ENCODE measurements at regions not wholly inside any gene's neighbourhood (a gene's known extent, or its start where the extent isn't known, plus 50 kb on each side); places are given as distances from the start of the nearest gene placed in this dataset.

DNA sequence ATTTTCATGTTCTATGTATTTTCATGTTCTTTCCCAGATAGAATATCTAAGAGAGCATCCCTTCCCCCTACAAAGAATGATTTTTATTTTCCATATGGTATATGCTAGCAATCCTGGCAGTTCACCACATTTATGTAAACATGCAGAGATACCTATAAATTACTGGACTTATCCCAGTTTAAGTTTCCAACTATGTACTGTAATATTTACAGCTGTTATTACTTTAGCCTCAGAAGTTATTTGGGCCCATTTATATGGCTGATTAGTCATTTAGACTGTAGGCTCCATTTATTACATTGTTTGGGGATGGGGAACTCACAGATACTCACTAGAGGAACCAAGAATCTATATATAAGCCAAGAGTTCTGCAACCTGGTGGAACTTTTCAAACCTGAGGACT lies 84.8 kb upstream of the WARS2 start:
- Histone ChIP-seq H2AK5ac (ENCODE audit: low read length, severe bottlenecking) (no peak overlapping the region), H3K4me2 (ENCODE audit: low read length, poor library complexity, severe bottlenecking) (no peak overlapping the region), H3K79me1 (replicated peaks; ENCODE audit: low read length, poor library complexity, severe bottlenecking) (no peaks in the 10 kb centered on the region), H2AFZ (ENCODE audit: low read depth, low read length) (no peak overlapping the region), H3K4me3 (ENCODE audit: insufficient read depth in 1 of 2, low read depth in 1 of 2, low read length in 2 of 2) (no peak overlapping the region), H3K14ac (ENCODE audit: low read length in 2 of 2) (no peak overlapping the region), H3K4me1 (ENCODE audit: control insufficient read depth, insufficient read depth, low read depth, low read length) (no peaks in the 10 kb centered on the region), H3K18ac (ENCODE audit: low read depth in 1 of 2, low read length in 2 of 2) (no peak overlapping the region), H4K8ac (ENCODE audit: low read length) (no peak overlapping the region), H2BK15ac (ENCODE audit: low read depth, poor library complexity, severe bottlenecking) (no peak overlapping the region), H2BK12ac (ENCODE audit: low read length in 2 of 2) (no peak overlapping the region), H3K27ac (ENCODE audit: low read length, poor library complexity, severe bottlenecking) (no peak overlapping the region), H3K4ac (ENCODE audit: low read depth in 1 of 2, low read length in 2 of 2) (no peak overlapping the region), H2BK120ac (ENCODE audit: low read depth, low read length) (no peak overlapping the region), H4K91ac (ENCODE audit: low read length) (no peak overlapping the region), H3K23ac (ENCODE audit: low read length in 2 of 2) (no peak overlapping the region), H3K9me3 (ENCODE audit: control insufficient read depth, low read length) (no peaks in the 10 kb centered on the region), H3K27me3 (ENCODE audit: control insufficient read depth in 1 of 2, insufficient read depth in 1 of 2, low read length in 2 of 2) (no peaks in the 10 kb centered on the region), H2BK5ac (ENCODE audit: low read depth, low read length, poor library complexity, severe bottlenecking) (no peak overlapping the region), H3K36me3 (ENCODE audit: control insufficient read depth in 1 of 2, insufficient read depth in 2 of 2, low read depth in 1 of 2, low read length in 2 of 2) (no peaks in the 10 kb centered on the region), H3K9ac (ENCODE audit: low read length) (no peak overlapping the region)
- no peak for DNase-seq

DNA sequence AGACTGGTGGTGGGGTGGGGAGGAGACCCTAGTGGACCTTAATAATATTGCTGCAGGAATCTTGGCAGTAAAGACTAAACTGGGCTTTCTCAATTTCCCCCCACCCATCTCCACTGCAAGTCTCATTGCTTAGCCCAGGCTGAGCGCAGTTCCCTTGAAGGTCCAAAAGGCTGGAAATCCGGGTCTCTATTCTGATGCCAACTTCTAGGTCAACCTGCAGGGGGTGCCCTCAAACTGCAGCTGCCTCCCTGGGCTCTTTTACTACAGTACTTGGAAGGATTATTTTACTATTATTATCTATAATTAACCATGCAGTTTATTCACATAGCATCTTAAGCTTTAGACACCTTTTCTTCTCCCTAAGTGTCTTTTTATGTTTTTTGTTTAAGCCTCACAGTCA lies 85.4 kb upstream of the WARS2 start:
- no peak overlapping the region for H3K4me2 ChIP-seq (ENCODE audit: low read length, poor library complexity, severe bottlenecking)
- H3K79me1 ChIP-seq (replicated peaks; ENCODE audit: low read length, poor library complexity, severe bottlenecking) = no peaks in the 10 kb centered on the region
- no peak overlapping the region for H3K23ac ChIP-seq (ENCODE audit: low read length in 2 of 2)
- H2BK5ac ChIP-seq (ENCODE audit: low read depth, low read length, poor library complexity, severe bottlenecking) = no peak overlapping the region
- no peak overlapping the region for H2AK5ac ChIP-seq (ENCODE audit: low read length, severe bottlenecking)
- no peak overlapping the region for H2BK120ac ChIP-seq (ENCODE audit: low read depth, low read length)
- H3K4me3 ChIP-seq (ENCODE audit: insufficient read depth in 1 of 2, low read depth in 1 of 2, low read length in 2 of 2) = no peak overlapping the region
- no peak overlapping the region for H3K4ac ChIP-seq (ENCODE audit: low read depth in 1 of 2, low read length in 2 of 2)
- H2BK15ac ChIP-seq (ENCODE audit: low read depth, poor library complexity, severe bottlenecking) = no peak overlapping the region
- H3K36me3 ChIP-seq (ENCODE audit: control insufficient read depth in 1 of 2, insufficient read depth in 2 of 2, low read depth in 1 of 2, low read length in 2 of 2) = no peaks in the 10 kb centered on the region
- no peak overlapping the region for H4K8ac ChIP-seq (ENCODE audit: low read length)
- no peak for DNase-seq
- no peak overlapping the region for H3K14ac ChIP-seq (ENCODE audit: low read length in 2 of 2)
- H3K18ac ChIP-seq (ENCODE audit: low read depth in 1 of 2, low read length in 2 of 2) = no peak overlapping the region
- H2BK12ac ChIP-seq (ENCODE audit: low read length in 2 of 2) = no peak overlapping the region
- H2AFZ ChIP-seq (ENCODE audit: low read depth, low read length) = no peak overlapping the region
- 88% methylated on average over 2 of the region's 2 CpGs for WGBS
- H3K27ac ChIP-seq (ENCODE audit: low read length, poor library complexity, severe bottlenecking) = no peak overlapping the region
- no peaks in the 10 kb centered on the region for H3K4me1 ChIP-seq (ENCODE audit: control insufficient read depth, insufficient read depth, low read depth, low read length)
- H3K27me3 ChIP-seq (ENCODE audit: control insufficient read depth in 1 of 2, insufficient read depth in 1 of 2, low read length in 2 of 2) = no peaks in the 10 kb centered on the region
- H3K9me3 ChIP-seq (ENCODE audit: control insufficient read depth, low read length) = no peaks in the 10 kb centered on the region
- no peak overlapping the region for H3K9ac ChIP-seq (ENCODE audit: low read length)
- H4K91ac ChIP-seq (ENCODE audit: low read length) = no peak overlapping the region

DNA sequence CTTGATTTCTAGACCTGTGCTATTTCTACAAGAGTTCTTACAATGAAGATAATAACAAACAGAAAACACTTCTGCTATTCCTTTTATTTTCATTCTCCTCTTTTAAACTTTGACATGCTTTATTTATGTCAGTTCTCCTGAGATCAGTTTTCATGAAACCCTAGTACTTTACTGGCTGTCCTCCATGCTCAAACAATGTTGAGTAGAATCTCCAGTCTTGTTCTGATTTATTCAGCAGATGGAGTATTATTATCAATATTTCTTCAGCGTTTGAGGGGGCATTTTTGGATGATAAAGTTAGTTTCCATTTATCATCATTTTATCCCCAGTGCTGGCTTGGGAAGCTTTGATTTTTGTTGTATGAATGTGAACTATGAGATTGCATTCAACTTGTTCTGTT lies 85.9 kb upstream of the WARS2 start:
- Histone ChIP-seq H3K9me3 (ENCODE audit: control insufficient read depth, low read length) (no peaks in the 10 kb centered on the region), H3K27ac (ENCODE audit: low read length, poor library complexity, severe bottlenecking) (no peak overlapping the region), H3K23ac (ENCODE audit: low read length in 2 of 2) (no peak overlapping the region), H3K4me2 (ENCODE audit: low read length, poor library complexity, severe bottlenecking) (no peak overlapping the region), H3K4me1 (ENCODE audit: control insufficient read depth, insufficient read depth, low read depth, low read length) (no peaks in the 10 kb centered on the region), H4K8ac (ENCODE audit: low read length) (no peak overlapping the region), H3K9ac (ENCODE audit: low read length) (no peak overlapping the region), H2BK5ac (ENCODE audit: low read depth, low read length, poor library complexity, severe bottlenecking) (no peak overlapping the region), H3K4ac (ENCODE audit: low read depth in 1 of 2, low read length in 2 of 2) (no peak overlapping the region), H3K4me3 (ENCODE audit: insufficient read depth in 1 of 2, low read depth in 1 of 2, low read length in 2 of 2) (no peak overlapping the region), H2BK15ac (ENCODE audit: low read depth, poor library complexity, severe bottlenecking) (no peak overlapping the region), H3K36me3 (ENCODE audit: control insufficient read depth in 1 of 2, insufficient read depth in 2 of 2, low read depth in 1 of 2, low read length in 2 of 2) (no peaks in the 10 kb centered on the region), H3K27me3 (ENCODE audit: control insufficient read depth in 1 of 2, insufficient read depth in 1 of 2, low read length in 2 of 2) (no peaks in the 10 kb centered on the region), H2BK120ac (ENCODE audit: low read depth, low read length) (no peak overlapping the region), H3K79me1 (replicated peaks; ENCODE audit: low read length, poor library complexity, severe bottlenecking) (no peaks in the 10 kb centered on the region), H3K18ac (ENCODE audit: low read depth in 1 of 2, low read length in 2 of 2) (no peak overlapping the region), H4K91ac (ENCODE audit: low read length) (no peak overlapping the region), H2BK12ac (ENCODE audit: low read length in 2 of 2) (no peak overlapping the region), H2AK5ac (ENCODE audit: low read length, severe bottlenecking) (no peak overlapping the region), H3K14ac (ENCODE audit: low read length in 2 of 2) (no peak overlapping the region), H2AFZ (ENCODE audit: low read depth, low read length) (no peak overlapping the region)
- DNase-seq = no peak
- 100% methylated on average over 1 of the region's 1 CpG for WGBS

DNA sequence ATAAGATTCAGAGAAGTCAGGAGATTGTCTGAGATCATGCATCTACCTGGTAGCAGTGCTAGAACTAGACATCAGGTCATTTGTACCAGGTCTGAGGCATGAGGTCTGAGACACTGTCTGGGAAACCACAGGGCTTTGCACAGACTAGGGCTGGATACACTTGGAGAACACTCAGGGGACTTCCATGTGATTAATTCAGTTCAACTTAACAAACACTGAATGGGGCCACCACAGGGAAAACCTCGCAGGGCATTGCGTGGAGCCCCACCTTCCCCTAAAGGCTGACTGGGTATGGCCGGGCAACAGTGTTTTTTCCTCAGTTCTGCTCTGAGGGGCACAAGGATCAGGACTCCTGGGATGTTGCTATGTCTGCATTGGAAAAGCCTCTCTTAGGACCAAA lies 86.5 kb upstream of the WARS2 start:
- H3K14ac ChIP-seq (ENCODE audit: low read length in 2 of 2) = no peak overlapping the region
- no peak overlapping the region for H4K91ac ChIP-seq (ENCODE audit: low read length)
- no peak overlapping the region for H3K18ac ChIP-seq (ENCODE audit: low read depth in 1 of 2, low read length in 2 of 2)
- H2AFZ ChIP-seq (ENCODE audit: low read depth, low read length) = no peak overlapping the region
- H3K4me2 ChIP-seq (ENCODE audit: low read length, poor library complexity, severe bottlenecking) = no peak overlapping the region
- H3K4ac ChIP-seq (ENCODE audit: low read depth in 1 of 2, low read length in 2 of 2) = no peak overlapping the region
- no peak overlapping the region for H2BK12ac ChIP-seq (ENCODE audit: low read length in 2 of 2)
- H3K27ac ChIP-seq (ENCODE audit: low read length, poor library complexity, severe bottlenecking) = no peak overlapping the region
- no peaks in the 10 kb centered on the region for H3K9me3 ChIP-seq (ENCODE audit: control insufficient read depth, low read length)
- DNase-seq = no peak
- no peaks in the 10 kb centered on the region for H3K4me1 ChIP-seq (ENCODE audit: control insufficient read depth, insufficient read depth, low read depth, low read length)
- no peak overlapping the region for H4K8ac ChIP-seq (ENCODE audit: low read length)
- no peak overlapping the region for H2BK15ac ChIP-seq (ENCODE audit: low read depth, poor library complexity, severe bottlenecking)
- no peak overlapping the region for H2BK120ac ChIP-seq (ENCODE audit: low read depth, low read length)
- no peaks in the 10 kb centered on the region for H3K36me3 ChIP-seq (ENCODE audit: control insufficient read depth in 1 of 2, insufficient read depth in 2 of 2, low read depth in 1 of 2, low read length in 2 of 2)
- H3K23ac ChIP-seq (ENCODE audit: low read length in 2 of 2) = no peak overlapping the region
- 90% methylated on average over 3 of the region's 3 CpGs for WGBS
- H3K9ac ChIP-seq (ENCODE audit: low read length) = no peak overlapping the region
- H3K79me1 ChIP-seq (replicated peaks; ENCODE audit: low read length, poor library complexity, severe bottlenecking) = no peaks in the 10 kb centered on the region
- H3K4me3 ChIP-seq (ENCODE audit: insufficient read depth in 1 of 2, low read depth in 1 of 2, low read length in 2 of 2) = no peak overlapping the region
- no peak overlapping the region for H2AK5ac ChIP-seq (ENCODE audit: low read length, severe bottlenecking)
- no peak overlapping the region for H2BK5ac ChIP-seq (ENCODE audit: low read depth, low read length, poor library complexity, severe bottlenecking)
- H3K27me3 ChIP-seq (ENCODE audit: control insufficient read depth in 1 of 2, insufficient read depth in 1 of 2, low read length in 2 of 2) = no peaks in the 10 kb centered on the region

All from mesenchymal stem cell (in vitro differentiated cells and primary cell).